NCI-H345 (cell line): ENCODE measurements at regions not wholly inside any gene's neighbourhood (a gene's known extent, or its start where the extent isn't known, plus 50 kb on each side); places are given as distances from the start of the nearest gene placed in this dataset.

Source experiments
- DNase-seq: peaks from one replicate; lab custom pipeline; 2025; lab: John Stamatoyannopoulos, UW

GRCh38 chr22:46078241-46079092 is 71.9 kb upstream of the PPARA start:
- no peak for DNase-seq

DNA sequence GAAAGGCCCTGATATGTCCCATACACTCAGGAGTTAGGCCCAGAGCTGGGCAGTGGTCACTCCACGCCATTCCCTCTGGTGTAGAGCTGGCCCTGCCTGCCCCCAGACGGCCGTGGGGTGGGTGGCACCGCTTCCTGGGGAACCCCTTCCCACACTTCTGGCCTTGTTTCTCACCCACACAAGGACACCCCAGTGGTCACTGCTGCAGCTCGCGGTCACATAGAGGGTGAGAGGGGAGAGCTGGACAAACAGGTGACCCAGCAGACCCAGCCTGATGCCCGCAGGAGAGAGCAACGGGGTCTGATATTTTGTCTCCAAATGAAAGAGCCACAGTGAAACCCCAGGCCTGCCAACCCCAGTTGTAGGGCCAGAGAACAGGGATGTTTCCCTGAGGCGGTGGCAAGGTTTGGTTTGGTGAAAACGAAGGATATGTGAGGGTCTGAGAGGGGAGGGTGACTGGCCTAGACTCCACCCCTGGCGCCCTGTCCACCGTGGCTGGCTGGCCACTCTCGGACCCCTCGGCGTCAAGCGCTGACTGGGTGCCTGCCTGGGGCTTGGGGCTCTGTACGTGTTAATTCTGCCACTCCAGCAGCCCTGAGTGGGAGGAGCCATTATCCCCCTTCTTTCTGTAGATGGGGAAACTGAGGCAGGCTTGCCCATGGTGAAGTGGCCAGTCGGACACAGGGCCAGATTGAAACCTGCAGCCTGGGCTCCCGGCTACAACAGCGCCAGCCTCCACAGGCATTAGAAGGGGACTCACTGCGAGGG is 71.0 kb upstream of the PPARA start:
- no peak for DNase-seq

DNA sequence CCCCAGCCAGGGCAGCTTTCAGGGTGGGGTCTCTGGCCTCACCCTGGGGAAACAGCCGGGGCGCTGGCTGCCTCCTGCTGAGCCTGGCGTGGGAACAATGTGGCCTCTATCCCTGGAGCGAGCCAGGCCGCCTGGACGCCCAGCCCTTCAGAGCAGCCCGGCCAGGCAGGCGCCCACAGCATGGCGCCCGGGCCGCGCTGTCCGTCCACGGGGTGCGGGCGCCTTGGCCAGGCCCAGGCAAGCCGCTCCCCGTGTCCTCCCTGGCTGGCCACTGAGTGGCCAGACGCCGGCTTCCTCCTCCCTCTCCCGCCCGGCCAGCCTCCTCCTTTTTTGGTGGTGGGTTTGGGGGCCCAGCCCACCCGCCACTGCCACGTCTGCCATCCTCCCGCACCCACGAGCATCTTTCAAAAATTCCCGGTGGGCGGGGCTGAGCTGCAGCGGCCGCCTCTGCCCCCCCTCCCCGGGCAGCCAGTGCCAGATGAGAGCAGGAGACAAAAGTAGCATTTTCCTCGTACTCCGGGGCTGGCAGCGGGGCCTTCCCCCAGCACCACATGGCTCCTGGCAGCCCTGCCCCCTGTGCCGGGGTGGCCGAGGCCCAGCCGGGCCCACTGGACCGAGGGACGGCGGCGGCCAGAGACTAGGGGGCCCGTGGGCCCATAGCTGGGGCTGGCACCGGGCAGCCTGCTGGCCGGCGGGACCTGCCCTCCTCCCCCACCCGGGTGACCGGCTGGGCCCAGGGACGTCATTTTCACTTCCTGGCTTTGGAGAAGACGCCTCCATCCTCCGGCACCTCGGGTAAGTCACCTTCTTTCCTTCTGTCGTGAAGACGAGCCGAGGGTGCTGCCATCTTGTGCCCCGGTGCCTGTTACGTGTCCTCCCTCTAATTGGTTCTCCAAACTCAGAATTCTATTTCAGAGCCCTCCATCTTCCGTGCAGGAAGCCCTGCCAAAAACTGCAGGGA is 70.2 kb upstream of the PPARA start:
- no peak for DNase-seq

DNA sequence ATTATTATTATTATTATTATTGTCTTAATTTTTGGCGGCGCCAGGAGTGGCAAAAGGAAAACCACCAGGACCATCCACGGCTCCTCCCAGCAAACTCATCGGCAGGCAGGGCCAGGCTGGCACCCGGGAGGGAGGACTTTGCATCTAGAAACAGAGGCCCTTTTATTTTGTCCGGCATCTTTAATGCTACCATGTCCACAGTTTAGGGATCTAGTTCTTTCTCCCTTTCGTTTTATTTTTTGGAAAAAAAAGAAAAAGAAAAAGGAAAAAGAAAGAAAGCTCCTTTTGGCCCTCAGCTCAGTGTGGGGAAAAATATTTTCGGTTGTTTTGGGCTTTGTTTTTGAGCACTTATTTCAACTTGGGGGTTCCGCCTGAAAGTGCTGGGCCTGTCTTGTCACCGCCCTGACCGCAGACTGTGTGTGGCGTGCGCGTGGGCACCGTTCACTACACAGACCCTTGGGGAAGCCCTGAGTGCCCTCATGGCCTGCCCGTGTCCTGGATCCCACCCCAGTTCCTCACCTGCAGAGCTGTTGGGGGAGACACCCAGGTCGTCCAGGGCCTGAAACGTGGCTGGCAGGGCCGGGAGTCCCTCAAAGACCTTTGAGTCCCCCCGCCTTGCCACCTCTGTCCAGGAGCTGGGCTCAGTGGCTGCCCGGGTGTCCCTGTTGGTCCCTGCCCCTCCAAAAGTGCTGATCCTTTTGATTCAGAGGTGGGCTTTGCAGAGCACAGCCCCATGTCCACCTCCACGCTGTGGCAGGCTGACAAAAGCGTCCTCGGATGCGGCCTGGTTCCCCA is 69.1 kb upstream of the PPARA start:
- DNase-seq = no peak

DNA sequence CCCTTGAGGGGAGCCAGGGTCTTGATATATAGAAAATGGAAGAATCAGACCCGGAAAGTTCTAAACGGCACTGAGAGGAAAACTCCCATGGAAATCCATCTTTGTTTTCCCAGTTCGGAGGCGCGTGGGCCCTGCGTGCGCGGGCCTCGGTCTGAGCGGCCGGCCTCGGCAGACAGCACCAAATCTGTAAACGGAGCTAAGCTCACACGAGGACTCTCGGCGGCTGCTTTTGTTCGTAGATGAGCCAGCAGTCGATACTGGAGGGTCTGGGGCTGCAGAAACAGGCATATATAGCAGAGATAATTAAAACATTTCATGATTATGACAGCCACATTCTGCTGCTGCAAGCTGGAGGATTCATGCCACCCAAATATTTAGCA is 68.5 kb upstream of the PPARA start:
- no peak for DNase-seq

- DNase-seq = no peak
These were observed 67.7 kb upstream of the PPARA start for GRCh38 chr22:46082633-46083032.

- DNase-seq = no peak
These were observed 66.7 kb upstream of the PPARA start for GRCh38 chr22:46083383-46084350.

DNA sequence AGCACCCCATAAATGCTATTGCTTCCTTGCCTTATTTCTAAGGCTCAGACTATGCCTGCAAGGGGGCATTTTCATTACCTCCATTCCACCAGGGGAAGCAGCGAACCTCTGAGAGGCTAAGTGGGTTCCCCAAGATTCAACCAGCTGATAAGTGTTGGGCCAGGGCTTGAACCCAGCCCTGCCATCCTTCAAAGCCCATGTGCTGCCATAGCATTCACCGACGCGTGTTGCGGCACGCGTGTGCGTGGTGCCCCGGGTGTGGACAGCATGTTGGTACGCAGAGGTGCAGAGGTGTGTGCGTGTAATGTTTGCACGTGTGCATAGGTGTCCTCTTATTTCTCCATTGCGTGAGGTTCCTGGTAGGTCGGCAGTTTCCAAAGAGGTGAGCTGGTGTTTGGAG is 66.0 kb upstream of the PPARA start:
- DNase-seq = no peak

DNA sequence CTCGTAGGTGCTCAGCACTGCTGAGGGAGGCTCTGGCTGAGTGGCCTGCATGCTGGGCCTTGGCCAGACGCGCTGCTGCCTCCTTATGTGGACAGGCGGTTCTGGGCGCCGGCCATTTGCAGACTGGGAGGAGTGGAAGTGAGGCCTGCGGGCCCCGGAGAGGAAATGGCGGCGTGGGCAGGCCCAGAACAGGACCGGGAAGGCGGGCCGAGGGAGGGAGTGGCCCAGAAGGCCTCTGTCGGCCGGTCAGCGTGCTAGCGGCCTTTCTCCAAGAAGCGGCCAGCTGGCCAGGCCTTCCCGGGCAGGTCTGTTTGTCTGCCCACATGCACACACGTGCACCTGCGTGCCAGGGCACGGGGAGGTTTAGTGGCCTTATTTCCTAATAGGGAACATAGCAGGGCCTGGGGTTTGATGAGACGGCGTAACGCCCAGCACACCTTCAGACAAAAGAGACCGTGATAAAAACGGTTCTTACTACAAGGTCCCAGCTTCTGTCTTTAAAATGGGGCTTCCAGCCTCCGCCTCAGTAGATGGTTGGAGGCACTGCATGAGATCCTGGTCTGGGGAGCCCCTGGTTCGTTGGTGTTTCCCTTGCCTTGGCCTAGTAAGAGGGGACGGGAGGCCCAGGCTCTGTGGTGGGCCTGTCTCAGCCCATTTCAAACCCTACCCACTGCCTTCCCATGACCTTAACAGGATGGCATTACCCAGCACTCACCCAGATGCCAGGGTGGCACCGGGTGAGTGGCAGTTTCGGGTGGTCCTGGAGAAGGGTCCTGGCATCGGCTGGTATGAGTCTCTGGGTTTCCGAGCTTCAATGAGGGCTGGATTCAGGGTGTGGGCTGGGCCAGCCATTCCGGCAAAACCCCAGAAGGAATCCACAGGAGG is 65.1 kb upstream of the PPARA start:
- DNase-seq = no peak

DNA sequence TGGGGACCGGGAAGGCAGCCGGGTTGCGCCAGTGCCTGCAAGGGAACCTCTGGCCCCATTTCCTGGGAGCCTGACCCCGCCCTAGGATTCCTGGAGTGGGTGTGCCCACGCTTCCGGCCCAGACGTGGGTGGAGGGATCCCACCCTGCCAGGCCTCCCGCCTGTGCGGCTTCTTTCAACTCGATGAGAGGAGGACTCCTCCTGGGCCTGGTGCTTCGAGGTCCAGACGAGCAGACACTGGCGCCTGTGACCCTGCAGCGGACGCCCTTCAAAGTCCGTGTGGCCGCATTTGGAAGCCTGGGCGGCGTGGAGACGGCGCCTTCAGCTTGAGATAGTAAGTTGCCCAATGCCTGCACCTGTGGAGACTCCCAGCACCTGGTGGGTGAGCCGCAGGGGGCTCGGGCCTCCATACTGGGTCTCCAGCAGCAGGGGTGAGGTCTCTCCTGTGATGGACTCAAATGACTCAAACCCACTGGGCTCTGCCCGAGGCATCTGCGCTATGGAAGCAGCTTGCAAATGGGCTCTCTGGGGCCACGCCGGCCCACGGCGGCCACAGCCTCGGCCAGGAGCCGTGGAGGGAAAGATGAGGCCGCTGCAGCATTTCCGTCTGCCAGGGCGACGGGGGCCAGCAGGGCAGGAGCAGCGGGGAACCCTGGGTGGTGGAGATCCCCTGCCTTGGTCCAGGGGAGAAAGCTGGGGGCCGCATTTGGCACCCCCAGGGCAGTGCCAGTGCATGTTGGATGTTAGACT is 64.3 kb upstream of the PPARA start:
- DNase-seq = no peak

GRCh38 chr22:46086577-46087335 is 63.6 kb upstream of the PPARA start:
- no peak for DNase-seq

DNA sequence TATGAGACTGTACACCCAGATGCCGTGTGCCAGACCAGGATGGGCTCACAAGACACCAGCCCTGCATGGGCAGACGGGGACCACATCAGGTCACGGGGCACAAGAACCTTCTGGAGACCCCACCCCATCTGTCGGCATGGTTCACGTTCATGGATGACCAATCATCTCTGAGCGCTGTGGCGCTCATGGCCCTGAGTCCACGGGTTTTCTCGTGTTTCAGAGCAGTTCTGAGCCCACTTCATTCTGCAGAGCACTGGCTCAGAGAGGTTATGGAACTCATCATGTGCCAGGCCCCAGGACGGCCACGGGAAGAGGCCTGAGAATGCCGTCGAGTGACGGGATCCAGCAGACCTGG is 63.0 kb upstream of the PPARA start:
- DNase-seq = no peak

- DNase-seq = no peak
These were observed 62.5 kb upstream of the PPARA start for GRCh38 chr22:46087816-46088277.

DNA sequence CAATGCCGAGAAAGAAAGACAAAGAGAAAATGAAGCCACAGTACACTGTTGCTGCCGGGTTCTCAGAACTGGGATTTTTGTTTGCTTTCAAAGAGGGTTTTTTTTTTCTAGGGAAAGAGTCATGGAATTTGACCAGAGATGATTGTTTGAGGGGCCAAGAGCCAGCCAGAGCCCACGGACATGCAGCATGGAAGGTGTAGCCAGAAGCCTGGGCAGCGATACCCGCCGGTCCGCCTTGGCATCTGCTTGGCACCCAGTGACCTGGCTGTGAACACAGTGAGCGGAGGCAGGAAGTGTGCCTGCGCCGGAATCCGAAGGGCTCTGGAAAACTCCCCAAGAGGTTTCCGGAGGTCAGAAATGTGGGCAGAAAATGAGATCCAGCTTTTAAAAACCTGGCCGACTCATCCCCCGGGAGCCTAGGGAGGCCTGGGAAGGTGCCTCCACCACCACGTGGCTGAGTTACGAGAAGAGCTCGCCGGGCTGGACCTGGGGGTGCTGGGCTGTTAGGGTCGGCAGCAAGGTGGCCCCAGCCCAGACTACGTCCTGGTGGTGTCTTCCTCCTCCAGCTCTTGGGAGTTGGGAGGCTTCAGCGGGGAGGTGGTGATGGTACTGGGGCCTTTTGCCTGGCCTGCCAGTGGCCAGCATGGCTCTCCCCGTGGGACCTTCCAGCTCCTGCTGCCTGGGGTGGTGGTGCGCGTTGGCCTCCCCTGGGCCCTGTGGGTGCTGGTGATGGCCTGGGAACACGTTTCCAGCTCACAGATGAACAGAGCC is 61.6 kb upstream of the PPARA start:
- DNase-seq = no peak

GRCh38 chr22:46089426-46090035 is 60.8 kb upstream of the PPARA start:
- DNase-seq = no peak

DNA sequence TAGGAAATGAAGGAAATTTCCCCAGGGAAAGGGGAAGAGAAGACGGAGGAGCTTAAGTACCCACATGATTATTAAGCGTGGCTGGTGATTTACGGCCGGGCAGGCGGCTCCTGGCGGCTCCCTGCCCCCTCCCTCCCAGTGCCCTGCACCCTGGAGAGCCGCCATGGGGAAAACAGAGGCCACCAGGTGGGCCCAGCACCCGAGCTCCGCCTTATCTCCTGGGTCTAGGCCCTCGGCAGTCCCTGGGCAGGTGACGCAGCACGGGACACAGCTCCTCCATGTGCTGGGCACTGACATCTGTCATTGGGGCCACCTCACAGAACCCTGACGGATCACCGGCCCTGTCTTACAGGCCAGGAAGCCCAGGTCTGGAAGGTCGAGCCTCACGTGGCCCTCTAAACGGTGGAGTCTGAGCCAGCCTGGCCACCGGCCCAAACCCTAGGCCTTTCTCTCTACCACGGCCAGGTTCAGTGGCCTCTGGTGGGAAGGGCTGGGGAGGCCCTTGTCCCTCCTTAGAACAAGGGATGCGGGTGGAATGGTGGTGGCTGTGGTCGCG is 60.2 kb upstream of the PPARA start:
- DNase-seq = no peak
